ENCODE measurements at regions not wholly inside any gene's neighbourhood (a gene's known extent, or its start where the extent isn't known, plus 50 kb on each side); places are given as distances from the start of the nearest gene placed in this dataset.
"Not testable (repeated sequence)": the region's sequence is repeated elsewhere in the genome, so short reads cannot be mapped to it uniquely, and the experiment has no call there.

DNA sequence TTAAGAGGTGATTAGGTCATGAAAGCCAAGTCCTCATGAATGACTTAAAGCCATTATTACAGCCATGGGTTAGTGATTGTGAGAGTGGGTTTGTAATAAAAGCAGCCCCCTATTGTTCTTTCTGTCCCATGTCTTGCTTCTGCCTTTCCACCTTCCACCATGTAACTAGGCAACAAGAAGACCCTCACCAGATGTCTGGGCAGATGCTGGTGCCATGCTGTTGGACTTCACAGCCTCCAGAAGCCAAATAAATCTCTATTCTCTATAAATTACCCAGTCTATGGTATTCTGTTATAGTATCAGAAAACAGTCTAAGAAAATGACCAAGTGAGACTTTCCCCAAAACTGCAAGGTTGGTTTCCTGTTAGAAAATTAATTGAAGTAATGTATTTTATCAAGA, 460.3 kb upstream of the ADARB2 start:
- Histone ChIP-seq H3K79me2 (ENCODE audit: insufficient read depth, low read depth, low read length) (no peaks in the 10 kb centered on the region), H3K4me1 (ENCODE audit: insufficient read depth, low read length, poor library complexity, severe bottlenecking) (no peaks in the 10 kb centered on the region), H3K9me3 (ENCODE audit: low read length) (no peaks in the 10 kb centered on the region), H3K27ac (ENCODE audit: low read depth, low read length, poor library complexity, severe bottlenecking) (no peak overlapping the region), H2AFZ (ENCODE audit: low read length) (no peak overlapping the region), H3K9me2 (ENCODE audit: insufficient read depth, low read length) (no peaks in the 10 kb centered on the region), H3K4me2 (ENCODE audit: low read length) (no peak overlapping the region), H4K20me1 (ENCODE audit: insufficient read depth, low read length) (no peaks in the 10 kb centered on the region), H3K36me3 (ENCODE audit: insufficient read depth, low read length) (no peaks in the 10 kb centered on the region), H3K4me3 (ENCODE audit: low read depth, low read length, poor library complexity, severe bottlenecking) (no peak overlapping the region)
- DNase-seq (ENCODE audit: low spot score): no peak
- TF ChIP-seq EZH2phosphoT487 (IDR thresholded peaks at IDR 0.05; ENCODE audit: borderline replicate concordance, low read depth, low read length): no peak
- TF ChIP-seq, protein P1, sequence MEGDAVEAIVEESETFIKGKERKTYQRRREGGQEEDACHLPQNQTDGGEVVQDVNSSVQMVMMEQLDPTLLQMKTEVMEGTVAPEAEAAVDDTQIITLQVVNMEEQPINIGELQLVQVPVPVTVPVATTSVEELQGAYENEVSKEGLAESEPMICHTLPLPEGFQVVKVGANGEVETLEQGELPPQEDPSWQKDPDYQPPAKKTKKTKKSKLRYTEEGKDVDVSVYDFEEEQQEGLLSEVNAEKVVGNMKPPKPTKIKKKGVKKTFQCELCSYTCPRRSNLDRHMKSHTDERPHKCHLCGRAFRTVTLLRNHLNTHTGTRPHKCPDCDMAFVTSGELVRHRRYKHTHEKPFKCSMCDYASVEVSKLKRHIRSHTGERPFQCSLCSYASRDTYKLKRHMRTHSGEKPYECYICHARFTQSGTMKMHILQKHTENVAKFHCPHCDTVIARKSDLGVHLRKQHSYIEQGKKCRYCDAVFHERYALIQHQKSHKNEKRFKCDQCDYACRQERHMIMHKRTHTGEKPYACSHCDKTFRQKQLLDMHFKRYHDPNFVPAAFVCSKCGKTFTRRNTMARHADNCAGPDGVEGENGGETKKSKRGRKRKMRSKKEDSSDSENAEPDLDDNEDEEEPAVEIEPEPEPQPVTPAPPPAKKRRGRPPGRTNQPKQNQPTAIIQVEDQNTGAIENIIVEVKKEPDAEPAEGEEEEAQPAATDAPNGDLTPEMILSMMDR (conservative IDR thresholded peaks at IDR 0.05; ENCODE audit: low read length): no peak
- ChIA-PET CTCF (ENCODE audit: unreplicated experiment) (no interaction called here), POLR2A (no interaction called here)
- BruUV-seq (replicated peaks): no TSS peak
- intact Hi-C loops (cut with micrococcal nuclease; ENCODE audit: unreplicated experiment): no loop called here

DNA sequence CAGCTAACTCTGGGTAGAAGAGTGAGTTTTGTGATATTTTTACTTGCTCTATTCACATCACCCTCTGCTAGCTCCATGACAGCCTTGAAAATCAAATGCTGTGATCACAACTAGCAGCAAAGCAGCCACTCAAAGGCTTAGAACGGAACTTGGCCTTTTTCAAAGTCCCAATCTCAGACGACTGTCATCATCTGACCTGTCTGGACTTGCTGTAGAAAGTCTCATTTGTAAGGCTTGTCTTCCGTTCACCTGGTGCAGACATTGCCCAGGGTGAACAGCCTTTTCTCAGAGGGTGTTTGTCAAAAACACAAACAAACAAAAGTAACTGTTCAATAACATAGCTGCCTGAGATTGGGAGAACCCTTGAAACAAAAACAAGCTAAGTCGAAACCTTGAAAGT, 458.9 kb upstream of the ADARB2 start:
- BruUV-seq (replicated peaks): no TSS peak

DNA sequence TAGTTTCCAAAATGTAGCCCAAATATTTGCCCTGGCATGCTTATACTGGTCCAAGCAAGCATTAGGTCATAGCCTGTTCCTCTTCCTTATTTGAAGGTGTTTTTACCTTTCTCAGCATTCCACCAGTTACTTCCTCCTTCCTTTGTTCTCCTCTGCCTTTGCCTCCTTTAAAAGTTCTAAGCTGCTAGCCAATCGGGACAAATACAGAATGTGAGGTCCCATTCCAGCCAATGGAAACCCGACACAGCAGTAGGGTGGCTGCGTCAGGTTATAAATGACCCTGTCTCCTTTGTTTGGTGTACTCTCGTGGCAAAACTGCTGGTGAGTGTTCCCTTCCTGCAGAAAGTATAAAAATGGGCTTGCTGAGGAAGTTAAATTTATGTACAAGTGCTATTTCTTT, 452.0 kb upstream of the ADARB2 start:
- intact Hi-C loops (cut with micrococcal nuclease; ENCODE audit: unreplicated experiment); CTCF ChIA-PET (ENCODE audit: unreplicated experiment): not testable (repeated sequence)

More for the DNA sequence above, 458.9 kb upstream of the ADARB2 start:
- no peak overlapping the region for H3K27ac ChIP-seq (ENCODE audit: low read depth, low read length, poor library complexity, severe bottlenecking)
- POLR2A ChIA-PET: no interaction called here
- no peak overlapping the region for H3K4me2 ChIP-seq (ENCODE audit: low read length)
- CTCF ChIA-PET (ENCODE audit: unreplicated experiment): no interaction called here
- H3K79me2 ChIP-seq (ENCODE audit: insufficient read depth, low read depth, low read length): no peaks in the 10 kb centered on the region
- H4K20me1 ChIP-seq (ENCODE audit: insufficient read depth, low read length): no peaks in the 10 kb centered on the region
- no peaks in the 10 kb centered on the region for H3K4me1 ChIP-seq (ENCODE audit: insufficient read depth, low read length, poor library complexity, severe bottlenecking)
- no peak overlapping the region for H3K4me3 ChIP-seq (ENCODE audit: low read depth, low read length, poor library complexity, severe bottlenecking)
- DNase-seq (ENCODE audit: low spot score): no peak
- no peaks in the 10 kb centered on the region for H3K36me3 ChIP-seq (ENCODE audit: insufficient read depth, low read length)
- H3K9me3 ChIP-seq (ENCODE audit: low read length): no peaks in the 10 kb centered on the region
- no peaks in the 10 kb centered on the region for H3K9me2 ChIP-seq (ENCODE audit: insufficient read depth, low read length)
- intact Hi-C loops (cut with micrococcal nuclease; ENCODE audit: unreplicated experiment): no loop called here
- no peak for TF ChIP-seq EZH2phosphoT487 (IDR thresholded peaks at IDR 0.05; ENCODE audit: borderline replicate concordance, low read depth, low read length)
- TF ChIP-seq, protein P1 (conservative IDR thresholded peaks at IDR 0.05; ENCODE audit: low read length): no peak
- H2AFZ ChIP-seq (ENCODE audit: low read length): no peak overlapping the region

More for the DNA sequence above, 452.0 kb upstream of the ADARB2 start:
- H2AFZ ChIP-seq (ENCODE audit: low read length); BruUV-seq (replicated peaks); H3K79me2 ChIP-seq (ENCODE audit: insufficient read depth, low read depth, low read length); DNase-seq (ENCODE audit: low spot score); H4K20me1 ChIP-seq (ENCODE audit: insufficient read depth, low read length); H3K9me3 ChIP-seq (ENCODE audit: low read length); H3K36me3 ChIP-seq (ENCODE audit: insufficient read depth, low read length); H3K4me1 ChIP-seq (ENCODE audit: insufficient read depth, low read length, poor library complexity, severe bottlenecking); H3K27ac ChIP-seq (ENCODE audit: low read depth, low read length, poor library complexity, severe bottlenecking); H3K9me2 ChIP-seq (ENCODE audit: insufficient read depth, low read length); H3K4me2 ChIP-seq (ENCODE audit: low read length); POLR2A ChIA-PET; H3K4me3 ChIP-seq (ENCODE audit: low read depth, low read length, poor library complexity, severe bottlenecking): not testable (repeated sequence)
